DOHH2 (cell line): ENCODE measurements at regions not wholly inside any gene's neighbourhood (a gene's known extent, or its start where the extent isn't known, plus 50 kb on each side); places are given as distances from the start of the nearest gene placed in this dataset.

Experiments
- EZH2phosphoT487 ChIP-seq: fragments of 200-600 bp; sonication (generic); IDR thresholded peaks from 2 replicates; pipeline ENCODE4 v1.6.1; 2017; ENCODE audit warnings: borderline replicate concordance, mild to moderate bottlenecking, antibody characterized with exemption, low read length, moderate library complexity, mixed read lengths
- TF ChIP-seq, protein P1 (sequence below): fragments of 200-600 bp; sonication (generic); IDR thresholded peaks from one replicate; pipeline ENCODE4 v1.5.1; 2014; ENCODE audit warnings: antibody characterized with exemption, mild to moderate bottlenecking, low read depth, low read length; ENCODE audit not compliant: poor library complexity, severe bottlenecking

GRCh38 chr16:13845232-13845631 lies 74.7 kb upstream of the ERCC4 start:
- TF ChIP-seq, protein P1, sequence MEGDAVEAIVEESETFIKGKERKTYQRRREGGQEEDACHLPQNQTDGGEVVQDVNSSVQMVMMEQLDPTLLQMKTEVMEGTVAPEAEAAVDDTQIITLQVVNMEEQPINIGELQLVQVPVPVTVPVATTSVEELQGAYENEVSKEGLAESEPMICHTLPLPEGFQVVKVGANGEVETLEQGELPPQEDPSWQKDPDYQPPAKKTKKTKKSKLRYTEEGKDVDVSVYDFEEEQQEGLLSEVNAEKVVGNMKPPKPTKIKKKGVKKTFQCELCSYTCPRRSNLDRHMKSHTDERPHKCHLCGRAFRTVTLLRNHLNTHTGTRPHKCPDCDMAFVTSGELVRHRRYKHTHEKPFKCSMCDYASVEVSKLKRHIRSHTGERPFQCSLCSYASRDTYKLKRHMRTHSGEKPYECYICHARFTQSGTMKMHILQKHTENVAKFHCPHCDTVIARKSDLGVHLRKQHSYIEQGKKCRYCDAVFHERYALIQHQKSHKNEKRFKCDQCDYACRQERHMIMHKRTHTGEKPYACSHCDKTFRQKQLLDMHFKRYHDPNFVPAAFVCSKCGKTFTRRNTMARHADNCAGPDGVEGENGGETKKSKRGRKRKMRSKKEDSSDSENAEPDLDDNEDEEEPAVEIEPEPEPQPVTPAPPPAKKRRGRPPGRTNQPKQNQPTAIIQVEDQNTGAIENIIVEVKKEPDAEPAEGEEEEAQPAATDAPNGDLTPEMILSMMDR, result no peak
- no peak for TF ChIP-seq EZH2phosphoT487
